Germinal center (tissue), 1 donor: ENCODE measurements at regions not wholly inside any gene's neighbourhood (a gene's known extent, or its start where the extent isn't known, plus 50 kb on each side); places are given as distances from the start of the nearest gene placed in this dataset.
"Not testable (repeated sequence)": the region's sequence is repeated elsewhere in the genome, so short reads cannot be mapped to it uniquely, and the experiment has no call there.

Source experiments
- DNase-seq: peaks from one replicate; pipeline ENCODE4 v3.0.0; 2012; ENCODE audit warnings: mixed read lengths, low spot score

DNA sequence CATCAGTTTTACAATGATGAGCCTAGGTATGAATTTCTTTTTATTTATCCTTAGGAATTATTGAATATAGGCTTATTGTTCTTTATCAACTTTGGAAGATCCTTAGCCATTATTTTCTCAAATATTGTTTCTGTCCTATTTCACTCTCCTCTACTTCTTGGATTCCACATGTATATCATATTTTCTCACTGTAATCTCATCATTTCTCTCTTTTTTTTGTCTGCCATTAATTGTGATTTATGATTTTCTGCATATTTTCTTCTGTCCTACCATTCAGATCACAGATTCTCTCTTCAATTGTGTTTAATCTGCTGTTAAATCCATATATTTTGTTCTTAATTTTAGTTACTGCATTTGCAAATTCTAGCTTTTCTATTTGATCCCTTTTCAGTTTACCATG is 139.8 kb downstream of the ARRDC3 start:
- no peak for DNase-seq

DNA sequence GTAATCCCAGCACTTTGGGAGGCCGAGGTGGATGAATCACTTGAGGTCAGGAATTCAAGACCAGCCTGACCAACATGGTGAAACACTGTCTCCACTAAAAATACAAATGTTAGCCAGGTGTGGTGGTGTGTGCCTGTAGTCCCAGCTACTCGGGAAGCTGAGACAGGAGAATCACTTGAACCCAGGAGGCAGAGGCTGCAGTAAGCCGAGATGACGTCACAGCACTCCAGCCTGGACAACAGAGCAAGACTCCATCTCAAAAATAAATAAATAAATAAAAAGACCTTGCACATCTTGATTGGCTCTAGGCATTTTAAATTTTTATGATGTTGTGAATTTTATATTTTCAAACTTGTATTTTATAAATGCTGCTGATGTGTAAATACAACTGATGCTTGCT is 141.7 kb downstream of the ARRDC3 start:
- DNase-seq = not testable (repeated sequence)

DNA sequence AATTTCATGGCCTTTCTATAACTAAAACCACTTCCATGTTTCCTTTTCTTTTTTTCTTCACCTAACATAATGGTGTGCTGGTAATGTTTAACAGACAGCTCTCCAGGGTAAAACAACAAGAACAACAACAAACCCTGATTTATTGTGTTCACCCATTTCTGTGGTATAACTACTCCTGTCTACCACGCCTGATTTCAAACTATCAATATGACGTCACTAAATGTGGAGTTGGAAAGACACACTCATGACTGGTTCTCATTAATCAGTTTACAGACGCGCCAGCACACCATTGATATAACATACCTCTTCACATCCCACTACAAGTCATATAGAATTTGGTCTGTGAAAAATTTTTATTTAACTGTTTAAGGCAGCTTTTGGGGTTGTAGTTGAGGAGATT is 142.9 kb downstream of the ARRDC3 start:
- no peak for DNase-seq

DNA sequence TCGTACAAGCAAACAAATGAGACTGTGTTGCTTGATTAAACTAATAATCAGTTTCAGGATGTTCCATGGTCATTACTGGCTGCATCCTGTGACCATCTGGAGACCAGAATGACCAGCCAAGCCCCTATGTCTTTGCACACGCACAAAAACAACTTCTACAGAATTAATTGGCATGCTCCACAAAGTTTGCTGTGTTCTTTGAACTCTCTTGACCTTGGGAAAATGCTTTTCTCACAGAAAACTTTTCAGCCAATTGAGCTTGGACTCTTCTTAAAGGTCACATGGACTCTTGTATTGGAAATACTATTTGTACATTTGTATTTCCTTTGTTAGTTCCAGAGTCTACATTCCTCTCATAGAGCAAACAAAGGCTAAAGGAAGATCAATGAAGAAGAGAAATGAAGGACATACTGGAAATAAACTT is 147.8 kb downstream of the ARRDC3 start:
- no peak for DNase-seq

DNA sequence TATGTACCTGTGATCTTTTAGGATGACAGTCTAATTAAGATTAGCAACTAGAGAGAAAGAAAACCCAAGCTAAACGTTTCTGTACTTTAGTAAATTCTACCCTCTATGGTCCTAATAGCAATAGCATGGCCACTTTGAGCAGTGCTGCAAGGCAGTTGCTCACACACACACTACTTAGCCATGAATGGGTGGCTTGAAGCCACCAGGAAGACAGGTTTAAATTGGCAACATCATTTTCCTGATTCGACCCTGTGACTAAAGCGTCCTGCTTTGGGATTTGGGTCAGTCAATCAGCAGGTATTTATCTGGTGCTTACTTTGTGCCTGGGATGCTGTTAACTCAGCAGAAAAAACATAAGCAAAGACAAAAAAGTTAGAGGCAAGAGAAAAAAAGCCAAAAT is 150.6 kb downstream of the ARRDC3 start:
- no peak for DNase-seq

DNA sequence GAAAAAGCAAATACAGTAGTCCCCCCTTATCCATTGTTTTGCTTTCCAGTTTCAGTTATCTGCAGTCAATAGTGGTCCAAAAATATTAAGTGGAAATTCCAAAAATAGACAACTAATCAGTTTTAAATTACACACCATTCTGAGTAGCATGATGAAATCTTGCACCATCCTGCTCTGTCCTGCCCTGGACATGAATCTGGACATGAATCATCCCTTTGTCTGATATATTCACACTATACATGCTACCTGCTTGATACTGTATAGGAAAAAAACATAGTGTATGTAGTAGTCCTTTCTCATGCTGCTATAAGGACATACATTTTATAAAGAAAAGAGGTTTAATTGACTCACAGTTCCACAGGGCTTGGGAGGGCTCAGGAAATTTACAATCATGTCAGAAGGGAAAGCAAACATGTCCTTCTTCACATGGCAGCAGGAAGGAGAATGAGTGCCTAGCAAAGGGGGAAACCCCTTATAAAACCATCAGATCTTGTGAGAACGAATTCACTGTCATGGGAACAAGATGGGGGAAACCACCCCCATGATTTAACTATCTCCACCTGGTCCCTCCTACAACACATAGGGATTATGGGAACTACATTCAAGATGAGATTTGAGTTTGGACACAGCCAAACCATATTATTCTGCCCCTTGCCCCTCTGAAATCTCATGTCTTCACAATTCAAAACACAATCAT is 153.9 kb downstream of the ARRDC3 start:
- DNase-seq = no peak

DNA sequence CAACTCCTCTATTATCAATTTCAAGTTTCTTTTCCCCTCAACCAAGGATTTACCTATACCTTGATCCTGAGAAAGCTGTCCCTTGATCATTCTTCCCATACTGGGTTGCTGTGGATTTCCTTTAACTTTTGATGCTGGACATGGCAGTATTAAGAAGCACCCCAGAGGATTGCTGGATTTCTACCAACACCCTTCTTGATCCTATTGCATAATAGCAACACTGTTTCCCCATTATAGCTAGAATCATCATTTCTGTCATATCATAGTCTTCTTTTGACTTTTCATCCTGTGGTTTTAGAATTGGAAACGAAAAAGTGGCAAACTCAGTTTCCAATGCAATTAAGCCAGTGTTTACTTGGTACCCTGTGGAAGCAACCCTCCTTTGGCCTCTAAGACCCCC is 154.9 kb downstream of the ARRDC3 start:
- no peak for DNase-seq

DNA sequence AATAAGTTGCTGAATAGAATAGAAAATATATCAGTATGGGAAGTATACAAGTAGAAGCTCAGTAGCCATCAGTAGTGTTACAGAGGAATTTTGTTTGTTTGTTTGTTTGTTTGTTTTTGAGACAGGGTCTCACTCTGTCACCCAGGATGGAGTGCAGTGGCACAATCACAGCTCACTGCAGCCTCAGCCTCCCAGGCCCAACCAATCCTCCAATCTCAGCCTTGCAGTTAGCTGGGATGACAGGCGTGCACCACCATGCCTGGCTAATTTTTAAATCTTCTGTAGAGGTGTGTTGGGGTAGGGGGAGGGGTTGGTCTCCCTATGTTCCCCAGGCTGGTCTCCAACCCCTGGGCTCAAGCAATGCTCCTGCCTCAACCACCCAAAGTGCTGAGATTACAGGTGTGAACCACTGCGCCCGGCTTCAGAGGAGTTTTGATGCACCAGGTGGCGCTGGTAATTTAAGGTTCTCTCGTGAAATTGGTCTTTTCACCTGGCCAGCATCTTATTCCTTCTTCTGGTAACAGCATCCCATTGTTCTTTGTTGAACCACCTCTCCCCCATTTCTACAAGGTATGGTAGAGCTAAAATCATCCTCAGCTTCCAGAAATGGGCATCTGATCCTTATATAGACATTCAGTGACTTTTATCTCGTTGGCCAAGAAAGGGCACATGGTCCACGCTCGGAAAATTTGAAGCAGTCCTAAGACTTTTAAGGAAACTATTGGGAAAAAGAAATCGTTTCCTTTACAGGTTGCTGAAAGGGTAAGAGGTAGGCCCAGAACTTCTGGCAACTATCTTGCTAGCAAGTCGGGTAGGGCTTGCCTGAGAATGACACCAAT is 157.1 kb downstream of the ARRDC3 start:
- peak; percentile 36 for DNase-seq

DNA sequence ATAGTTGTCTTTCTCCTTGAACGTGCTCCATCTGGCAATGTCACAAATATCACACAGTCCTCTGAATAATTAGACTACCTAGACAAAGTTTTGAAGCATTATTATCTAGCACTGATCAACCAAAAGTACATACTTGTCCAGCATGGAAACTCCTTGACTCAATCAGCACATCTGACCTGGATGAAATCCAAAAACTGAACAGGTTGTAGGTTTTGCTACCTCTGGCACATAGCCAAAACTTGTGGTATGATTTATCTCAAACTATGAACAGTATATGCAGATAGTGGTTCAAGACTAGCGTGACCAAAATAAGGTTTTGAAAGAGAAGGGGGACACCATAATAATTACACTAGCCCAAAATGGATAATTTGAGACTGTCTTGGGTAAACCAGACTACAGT is 158.1 kb downstream of the ARRDC3 start:
- DNase-seq = no peak

DNA sequence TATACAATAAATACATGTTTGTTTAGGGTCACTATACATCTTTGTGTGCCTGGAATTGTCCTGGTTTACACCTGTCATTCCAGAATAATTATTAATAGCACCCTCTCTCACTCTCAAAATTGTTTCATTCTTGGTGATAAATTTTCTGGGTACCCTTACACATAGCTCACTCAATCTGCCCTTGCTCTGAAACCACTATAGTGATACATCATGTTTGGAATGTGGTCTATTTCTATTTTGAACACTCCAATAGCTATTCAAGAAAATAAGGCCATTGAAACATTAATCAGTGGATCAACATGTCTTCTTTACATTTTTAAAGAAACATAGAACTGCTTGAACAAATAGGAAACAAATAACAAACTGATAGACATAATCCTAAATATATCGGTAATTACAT is 158.7 kb downstream of the ARRDC3 start:
- DNase-seq = no peak

DNA sequence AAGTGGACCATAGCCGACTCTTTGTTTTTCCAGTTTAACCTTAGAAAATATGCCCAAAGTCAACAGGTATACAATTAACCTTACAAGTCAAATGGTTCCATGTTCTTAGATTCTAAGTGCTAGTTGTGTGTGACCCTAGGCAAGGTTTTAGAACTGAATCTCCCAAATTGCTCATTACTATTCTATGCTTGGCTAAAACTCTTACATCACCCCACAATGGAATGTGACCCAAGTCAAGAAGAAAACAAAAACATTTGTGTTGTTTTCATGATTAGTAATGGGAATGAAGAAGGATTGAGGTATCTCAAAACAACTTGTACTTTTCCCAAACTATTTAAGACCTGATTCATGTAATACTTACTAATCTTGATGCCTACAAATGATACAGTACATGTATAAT is 159.2 kb downstream of the ARRDC3 start:
- DNase-seq = no peak

DNA sequence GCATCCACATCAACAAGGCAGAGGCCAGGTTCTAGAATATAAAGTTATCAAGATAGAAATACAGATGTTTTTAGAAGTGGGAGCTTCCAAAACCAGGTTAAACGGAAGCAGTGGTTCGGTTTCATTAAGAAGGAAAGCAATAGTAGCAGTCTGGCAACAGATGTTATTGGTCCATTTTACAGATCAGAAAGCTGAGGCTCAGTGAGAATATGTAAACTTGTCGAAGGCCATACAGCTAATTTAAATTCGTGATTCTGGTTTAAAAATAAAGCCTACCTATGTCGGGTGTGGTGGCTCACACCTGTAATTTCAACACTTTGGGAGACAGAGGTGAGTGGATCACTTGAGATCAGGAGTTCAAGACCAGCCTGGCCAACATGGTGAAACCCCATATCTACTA is 160.6 kb downstream of the ARRDC3 start:
- no peak for DNase-seq

DNA sequence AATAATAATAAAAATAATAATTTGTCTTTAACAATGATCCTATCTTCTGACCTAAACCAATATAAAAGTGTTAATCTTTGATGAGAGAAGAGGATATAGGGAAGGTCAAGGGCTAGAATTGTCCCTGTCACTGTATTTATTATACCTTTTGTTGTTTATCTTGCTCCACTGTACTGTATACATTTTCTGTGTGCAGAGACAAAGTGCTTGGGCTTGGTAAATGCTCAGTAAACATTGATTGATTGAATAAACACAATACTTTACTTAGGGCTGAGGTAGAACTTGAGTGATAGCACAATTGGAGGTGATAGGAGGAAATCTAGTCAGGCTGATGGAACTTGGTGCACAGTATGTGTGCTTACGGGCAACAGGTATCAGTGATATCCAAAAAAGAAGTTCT is 161.2 kb downstream of the ARRDC3 start:
- DNase-seq = no peak

DNA sequence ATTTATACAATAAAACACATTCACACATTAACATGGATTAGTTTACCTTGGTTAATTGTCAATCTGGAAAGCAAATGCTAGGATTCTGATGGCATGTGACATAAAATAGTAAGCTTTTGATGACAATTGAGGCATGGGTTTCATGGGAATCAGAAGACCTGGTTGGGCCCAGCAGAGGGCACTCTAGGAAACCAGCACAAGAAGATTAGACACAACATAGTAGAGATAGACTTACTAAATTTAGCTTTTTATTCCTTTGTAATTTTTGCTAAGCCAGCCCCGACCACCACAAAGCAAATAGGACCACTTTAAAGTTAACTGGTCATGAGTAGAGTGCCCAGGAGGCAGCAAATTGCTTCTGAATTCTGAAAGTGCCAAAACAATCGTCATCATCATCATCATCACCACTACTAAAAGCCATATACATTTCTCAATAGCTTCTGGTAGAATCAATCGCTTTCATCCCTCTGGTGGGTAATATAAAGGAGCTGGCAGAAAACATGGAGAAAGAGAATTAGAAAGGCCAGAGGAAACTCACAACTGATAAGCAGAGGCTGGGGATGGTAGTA is 163.2 kb downstream of the ARRDC3 start:
- peak; percentile 16 for DNase-seq

DNA sequence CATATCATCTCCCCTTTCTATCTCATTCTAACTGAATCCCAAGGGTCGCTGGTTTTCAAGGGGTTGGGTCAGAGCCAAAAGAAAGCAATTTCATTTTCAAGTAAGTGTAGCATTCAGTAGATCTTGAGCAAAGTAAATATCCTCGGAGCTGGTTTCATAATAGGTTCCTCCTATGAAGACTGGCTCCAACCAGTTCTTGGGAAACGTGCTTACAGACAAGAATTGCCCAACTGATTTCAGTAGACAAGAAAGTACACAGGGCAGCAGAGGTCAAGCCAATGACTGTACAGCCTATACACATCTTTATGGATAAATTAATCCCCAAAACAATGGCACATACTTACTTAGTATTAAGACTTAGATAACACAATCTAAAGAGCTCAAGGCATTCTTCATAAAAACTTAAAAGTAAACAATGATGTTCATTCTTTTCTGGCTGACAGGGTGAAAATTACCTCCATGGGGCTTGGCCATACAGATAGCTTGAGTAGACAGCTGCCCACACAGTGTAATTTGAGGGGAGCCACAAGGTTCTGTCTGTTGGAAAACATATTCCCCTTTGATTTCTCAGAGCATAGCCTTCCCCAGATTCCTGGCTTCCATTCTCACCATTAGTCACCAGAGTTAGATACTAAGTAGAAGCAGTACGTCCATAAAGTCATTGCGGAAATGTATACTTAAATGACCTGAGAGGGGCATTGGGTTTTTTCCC is 163.9 kb downstream of the ARRDC3 start:
- no peak for DNase-seq

DNA sequence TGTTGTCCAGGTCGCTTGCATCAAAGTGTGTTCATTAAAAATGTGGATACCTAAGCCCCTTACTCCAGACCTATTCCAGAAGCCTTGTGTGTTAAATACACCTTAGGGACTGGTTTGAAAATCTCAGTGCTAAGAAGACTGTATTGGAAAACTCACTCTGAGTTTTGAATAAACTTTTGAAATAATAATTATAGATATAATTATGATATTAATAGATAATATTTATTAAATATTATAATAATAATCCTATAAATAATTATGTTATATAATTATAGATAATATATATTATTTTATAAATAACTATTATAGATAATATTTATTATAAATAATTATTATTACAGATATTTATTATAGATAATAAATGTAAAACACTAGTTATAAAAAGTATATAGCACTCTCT is 165.3 kb downstream of the ARRDC3 start:
- no peak for DNase-seq

DNA sequence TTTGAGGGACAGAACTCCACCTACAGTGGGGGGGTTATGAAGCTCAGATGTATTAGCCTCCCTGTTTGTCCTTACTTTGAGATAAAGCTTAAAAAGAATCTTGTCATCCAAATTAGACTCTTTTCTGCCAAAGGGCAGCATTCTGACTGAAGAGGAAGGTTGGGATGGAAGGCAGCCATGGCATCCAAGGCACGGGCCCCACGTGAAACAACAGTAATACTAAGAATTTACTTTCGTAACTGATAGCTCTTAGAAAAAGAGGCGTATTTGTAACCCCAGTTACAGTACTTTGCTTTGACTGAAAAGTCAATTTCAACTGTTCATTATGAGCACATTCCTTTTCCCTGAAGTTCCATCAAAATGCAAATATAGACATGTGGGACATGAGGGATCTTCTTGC is 168.5 kb downstream of the ARRDC3 start:
- DNase-seq = no peak
